SK-N-MC (cell line): ENCODE measurements at regions not wholly inside any gene's neighbourhood (a gene's known extent, or its start where the extent isn't known, plus 50 kb on each side); places are given as distances from the start of the nearest gene placed in this dataset.

Experiments used
- EZH2 ChIP-seq: fragments of 200-600 bp; sonication (generic); IDR thresholded peaks from one replicate; pipeline ENCODE4 v1.6.1; 2017; ENCODE audit warnings: antibody characterized with exemption
- POLR2AphosphoS5 ChIP-seq: IDR thresholded peaks from 2 replicates; pipeline ENCODE4 v1.6.1; 2012; ENCODE audit warnings: mild to moderate bottlenecking, low read depth, low read length, borderline replicate concordance

DNA sequence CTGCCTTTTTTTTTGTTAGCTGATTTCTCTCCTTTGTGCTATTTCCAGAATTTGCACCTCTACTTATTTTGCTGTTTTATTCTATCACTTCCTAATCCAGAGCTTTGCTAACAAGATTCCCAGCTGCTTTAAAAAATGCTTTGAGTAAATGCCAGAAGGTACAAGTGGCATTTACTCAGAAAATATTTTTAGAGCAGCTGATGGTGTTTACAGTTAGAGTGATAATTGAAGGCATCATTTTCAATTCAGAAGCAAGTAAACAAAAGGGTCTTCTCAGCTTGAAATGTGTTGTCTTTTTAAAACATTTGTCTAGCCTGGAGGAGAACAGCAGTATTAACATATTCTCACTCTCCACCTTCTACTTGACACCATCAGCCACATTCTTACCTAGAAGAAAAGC, 99.9 kb downstream of the OTOR start:
- TF ChIP-seq POLR2AphosphoS5: no peak
- no peak for TF ChIP-seq EZH2
